VCaP (cell line): ENCODE measurements at regions not wholly inside any gene's neighbourhood (a gene's known extent, or its start where the extent isn't known, plus 50 kb on each side); places are given as distances from the start of the nearest gene placed in this dataset.

Experiments used
- H3K27ac ChIP-seq: fragments of 450-650 bp; 2 replicates; pipeline ENCODE4 v1.5.1; 2017
- TF ChIP-seq, protein P1 (sequence below): fragments of 450-650 bp; conservative IDR thresholded peaks from 2 replicates; pipeline ENCODE4 v1.5.1; 2017; ENCODE audit warnings: mild to moderate bottlenecking, moderate library complexity

DNA sequence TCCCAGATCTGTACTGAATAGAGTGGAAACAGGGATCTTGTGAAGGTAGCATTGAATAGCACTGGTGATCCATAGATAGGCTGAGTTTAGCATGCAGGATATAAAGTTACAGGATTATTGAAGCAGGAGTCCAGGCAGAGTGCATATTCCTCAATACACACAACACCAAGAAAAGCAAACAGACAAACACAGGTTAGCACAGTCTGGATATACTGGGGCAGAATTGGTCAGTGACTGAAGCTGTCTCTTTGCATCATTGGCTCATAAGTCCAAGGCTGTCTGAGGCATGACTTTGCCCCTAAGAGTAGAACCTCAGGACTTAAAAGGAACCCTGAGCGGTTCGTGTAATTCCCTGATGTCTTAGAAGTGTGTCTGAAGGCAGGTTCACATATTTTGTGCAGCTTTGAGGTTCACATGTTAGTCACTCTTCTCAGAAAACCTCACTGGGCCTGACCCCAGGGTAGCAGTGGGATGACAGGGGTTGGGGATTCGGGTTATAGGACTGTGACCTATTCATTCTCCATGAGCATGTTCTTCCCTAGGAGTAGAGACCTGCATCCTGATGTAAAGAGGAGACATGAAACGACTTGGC, 134.6 kb downstream of the AASDH start:
- H3K27ac ChIP-seq = no peak overlapping the region
- TF ChIP-seq, protein P1, sequence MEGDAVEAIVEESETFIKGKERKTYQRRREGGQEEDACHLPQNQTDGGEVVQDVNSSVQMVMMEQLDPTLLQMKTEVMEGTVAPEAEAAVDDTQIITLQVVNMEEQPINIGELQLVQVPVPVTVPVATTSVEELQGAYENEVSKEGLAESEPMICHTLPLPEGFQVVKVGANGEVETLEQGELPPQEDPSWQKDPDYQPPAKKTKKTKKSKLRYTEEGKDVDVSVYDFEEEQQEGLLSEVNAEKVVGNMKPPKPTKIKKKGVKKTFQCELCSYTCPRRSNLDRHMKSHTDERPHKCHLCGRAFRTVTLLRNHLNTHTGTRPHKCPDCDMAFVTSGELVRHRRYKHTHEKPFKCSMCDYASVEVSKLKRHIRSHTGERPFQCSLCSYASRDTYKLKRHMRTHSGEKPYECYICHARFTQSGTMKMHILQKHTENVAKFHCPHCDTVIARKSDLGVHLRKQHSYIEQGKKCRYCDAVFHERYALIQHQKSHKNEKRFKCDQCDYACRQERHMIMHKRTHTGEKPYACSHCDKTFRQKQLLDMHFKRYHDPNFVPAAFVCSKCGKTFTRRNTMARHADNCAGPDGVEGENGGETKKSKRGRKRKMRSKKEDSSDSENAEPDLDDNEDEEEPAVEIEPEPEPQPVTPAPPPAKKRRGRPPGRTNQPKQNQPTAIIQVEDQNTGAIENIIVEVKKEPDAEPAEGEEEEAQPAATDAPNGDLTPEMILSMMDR = no peak

DNA sequence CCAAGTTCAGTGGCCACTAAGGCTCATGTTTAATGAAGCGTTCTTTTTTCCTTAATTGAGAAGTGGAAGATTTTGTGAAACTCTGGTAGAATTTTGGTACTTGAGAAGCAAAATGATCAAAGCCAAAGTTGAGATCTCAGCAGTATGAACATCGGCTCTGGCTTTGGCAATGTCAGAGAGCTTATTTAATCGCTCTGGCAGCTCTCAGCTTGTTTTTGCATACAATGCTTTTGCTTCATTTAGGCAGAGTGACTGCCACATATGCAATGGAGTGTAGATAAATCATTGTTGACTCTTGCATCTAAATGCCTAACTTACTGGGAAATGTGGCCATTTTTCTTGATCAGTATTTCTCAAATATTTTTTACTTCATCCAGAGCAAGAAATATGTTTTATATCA, 135.7 kb downstream of the AASDH start:
- no peak overlapping the region for H3K27ac ChIP-seq
- TF ChIP-seq, protein P1 = no peak

DNA sequence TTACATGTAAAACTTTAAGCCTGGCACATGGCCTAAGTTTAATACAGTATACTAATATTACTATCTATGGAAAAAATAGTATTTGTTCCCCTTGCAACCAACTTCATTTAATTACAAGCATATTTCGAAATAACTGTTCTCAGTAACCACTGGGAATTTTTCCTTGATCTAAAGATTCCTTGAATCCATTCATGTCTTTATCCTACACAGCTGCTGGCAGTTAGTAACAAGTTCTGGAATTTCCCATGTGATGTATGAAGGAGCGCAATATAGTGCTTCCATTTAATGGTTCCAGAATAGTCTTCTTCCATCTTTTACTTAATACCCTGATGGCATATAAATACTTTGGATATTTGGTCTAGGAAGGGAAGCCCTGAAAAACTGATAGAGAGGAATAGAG, 136.5 kb downstream of the AASDH start:
- TF ChIP-seq, protein P1 = no peak

DNA sequence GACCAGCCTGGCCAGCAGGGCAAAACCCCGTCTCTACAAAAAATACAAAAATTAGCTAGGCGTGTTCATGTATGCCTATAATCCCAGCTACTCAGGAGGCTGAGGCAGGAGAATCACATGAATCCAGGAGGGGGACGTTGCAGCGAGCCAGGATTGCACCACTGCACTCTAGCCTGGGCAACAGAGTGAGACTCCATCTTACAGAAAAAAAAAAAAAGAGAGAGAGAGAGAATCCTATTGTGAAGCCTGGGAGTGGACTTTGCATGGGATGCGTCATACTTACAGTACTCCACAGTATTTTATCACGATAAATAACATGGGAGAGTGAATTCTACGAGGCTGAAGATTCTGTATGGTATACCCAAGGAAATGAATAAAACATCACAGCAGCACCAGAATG, 139.6 kb downstream of the AASDH start:
- H3K27ac ChIP-seq = no peak overlapping the region
- TF ChIP-seq, protein P1 = no peak

More for the DNA sequence above, 136.5 kb downstream of the AASDH start:
- no peak overlapping the region for H3K27ac ChIP-seq

- TF ChIP-seq, protein P1 = no peak
- H3K27ac ChIP-seq = no peak overlapping the region
These were observed 141.1 kb downstream of the AASDH start for GRCh38 chr4:56246233-56246610.

- H3K27ac ChIP-seq = no peak overlapping the region
- TF ChIP-seq, protein P1 = no peak
These were observed 141.6 kb downstream of the AASDH start for GRCh38 chr4:56245547-56246232.

DNA sequence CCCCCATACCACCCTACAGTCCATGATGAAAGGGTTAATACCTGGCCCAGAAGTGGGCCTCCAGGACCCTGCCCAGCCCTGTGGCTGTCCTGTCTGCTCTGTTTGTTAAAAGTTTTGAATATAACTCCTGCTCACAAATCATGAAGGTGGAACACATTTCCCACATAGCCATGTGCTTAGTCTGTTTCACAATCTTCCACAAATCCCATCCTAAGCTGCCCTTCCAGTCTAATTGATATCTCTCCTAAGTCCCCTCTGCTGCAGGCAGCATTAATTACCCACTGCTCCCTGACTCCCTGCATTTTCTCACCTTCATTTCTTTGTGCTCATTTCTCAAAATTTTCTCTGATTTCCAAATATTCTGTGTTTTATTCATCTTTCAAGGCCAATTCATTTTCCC, 142.6 kb downstream of the AASDH start:
- TF ChIP-seq, protein P1 = no peak
- H3K27ac ChIP-seq = no peak overlapping the region
